HG03280 (cell line): ENCODE measurements at regions not wholly inside any gene's neighbourhood (a gene's known extent, or its start where the extent isn't known, plus 50 kb on each side); places are given as distances from the start of the nearest gene placed in this dataset.
A peak's percentile ranks its signal among the peaks of the same experiment; 100 is the strongest.

Experiments used
- ATAC-seq: cut with Tn5 transposase; IDR thresholded peaks from one replicate; pipeline ENCODE4 v1.9.1; 2021; ENCODE audit warnings: mild to moderate bottlenecking, moderate library complexity; ENCODE audit not compliant: unreplicated experiment

DNA sequence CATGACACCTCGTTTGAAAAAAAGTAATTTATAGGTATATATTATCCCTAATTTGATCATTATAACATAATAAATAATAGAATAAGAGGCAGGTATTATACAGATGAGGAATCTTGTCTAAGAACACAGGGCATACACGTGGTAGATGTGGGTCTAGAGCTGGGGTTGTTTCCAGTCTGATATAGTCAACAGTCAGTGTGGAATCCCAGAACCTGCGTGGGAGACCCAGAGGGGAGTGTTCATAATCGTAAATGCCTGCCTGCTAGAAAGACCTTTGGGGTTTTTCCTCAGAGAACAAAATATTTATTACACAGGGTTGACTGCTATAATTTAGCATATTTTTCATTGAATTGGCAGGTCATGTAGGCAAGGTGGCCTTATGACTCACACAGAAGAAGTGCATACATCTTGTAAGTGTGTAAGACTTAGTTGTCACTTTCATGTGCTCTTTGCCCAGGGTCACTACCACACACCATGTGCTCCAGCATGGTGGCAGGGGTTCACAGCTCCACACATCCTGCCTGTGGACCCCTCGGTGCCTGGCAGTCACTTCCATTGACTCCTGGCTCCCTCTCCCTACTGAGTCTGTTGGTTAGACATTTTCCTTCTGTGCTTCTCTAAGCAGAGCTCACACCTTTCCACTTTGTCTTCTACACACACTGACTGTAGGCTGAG, 94.9 kb upstream of the IKZF1 start:
- ATAC-seq, result no peak

DNA sequence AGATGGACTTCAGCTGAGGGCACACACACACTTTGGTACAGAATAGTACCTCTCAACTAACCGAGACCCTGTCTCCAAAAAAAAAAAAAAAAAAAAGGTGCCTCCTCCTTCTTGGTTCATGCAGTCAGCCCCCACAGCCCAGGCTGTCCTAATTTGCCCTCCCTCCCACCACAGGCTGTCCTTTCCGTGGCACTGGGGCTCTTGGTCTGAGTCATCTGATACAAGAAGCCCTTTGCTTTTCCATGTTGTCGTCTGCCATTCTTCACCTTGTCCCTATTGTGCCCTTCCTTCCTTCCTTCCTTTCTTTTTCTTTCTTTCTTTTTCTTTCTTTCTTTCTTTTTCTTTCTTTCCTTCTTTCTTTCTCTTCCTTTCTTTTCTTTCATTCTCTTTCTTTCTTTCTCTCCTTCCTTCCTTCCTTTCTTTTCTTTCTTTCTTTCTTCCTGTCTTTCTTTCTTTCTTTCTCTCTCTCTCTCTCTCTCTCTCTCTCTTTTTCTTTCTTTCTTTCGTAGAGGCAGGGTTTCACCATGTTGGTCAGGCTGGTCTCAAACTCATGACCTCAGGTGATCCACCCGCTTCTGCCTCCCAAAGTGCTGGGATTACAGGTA, 96.0 kb upstream of the IKZF1 start:
- no peak for ATAC-seq

DNA sequence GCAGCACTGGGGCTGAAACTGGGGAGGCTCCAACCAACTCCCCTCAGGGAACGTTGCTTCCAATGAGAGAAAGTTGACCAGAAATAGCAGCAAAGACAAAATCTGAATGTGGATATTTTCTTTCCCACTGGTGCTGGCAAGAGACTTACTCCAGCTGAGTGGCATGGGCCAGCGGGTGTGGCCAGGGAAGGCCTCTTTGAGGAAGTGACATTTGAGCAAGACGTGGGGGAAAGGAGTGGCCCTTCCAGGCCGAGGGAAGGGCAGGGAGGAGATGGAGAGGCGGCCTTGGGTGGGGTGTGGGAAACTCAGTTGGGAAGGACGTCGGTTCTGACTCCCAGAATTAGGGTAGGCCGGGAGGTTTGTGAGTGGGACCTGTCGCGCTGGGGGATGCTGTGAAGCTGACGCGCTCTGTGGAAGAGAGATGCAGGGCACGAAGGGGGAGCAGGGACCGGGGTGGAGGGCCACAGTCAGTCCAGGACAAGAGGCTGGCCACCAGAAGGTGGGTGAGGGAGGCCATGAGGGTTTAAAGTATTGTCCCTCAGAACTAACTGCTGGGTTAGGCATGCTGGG, 96.7 kb upstream of the IKZF1 start:
- no peak for ATAC-seq

DNA sequence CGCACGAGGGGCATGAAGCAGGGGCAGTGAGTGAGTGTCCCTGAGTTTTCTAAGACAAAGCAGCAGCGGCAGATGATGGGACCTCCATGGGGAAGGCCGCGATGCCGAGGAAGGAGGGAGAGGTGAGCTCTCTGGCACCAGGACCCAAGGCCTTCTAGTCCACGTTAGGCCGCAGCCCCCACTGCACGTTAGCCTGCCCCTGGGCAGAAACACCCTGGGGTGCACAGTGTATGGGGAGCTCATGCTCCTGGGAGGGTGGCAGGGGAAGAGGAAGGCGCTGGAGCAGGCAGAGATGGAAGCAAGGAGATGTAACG, 97.3 kb upstream of the IKZF1 start:
- no peak for ATAC-seq

DNA sequence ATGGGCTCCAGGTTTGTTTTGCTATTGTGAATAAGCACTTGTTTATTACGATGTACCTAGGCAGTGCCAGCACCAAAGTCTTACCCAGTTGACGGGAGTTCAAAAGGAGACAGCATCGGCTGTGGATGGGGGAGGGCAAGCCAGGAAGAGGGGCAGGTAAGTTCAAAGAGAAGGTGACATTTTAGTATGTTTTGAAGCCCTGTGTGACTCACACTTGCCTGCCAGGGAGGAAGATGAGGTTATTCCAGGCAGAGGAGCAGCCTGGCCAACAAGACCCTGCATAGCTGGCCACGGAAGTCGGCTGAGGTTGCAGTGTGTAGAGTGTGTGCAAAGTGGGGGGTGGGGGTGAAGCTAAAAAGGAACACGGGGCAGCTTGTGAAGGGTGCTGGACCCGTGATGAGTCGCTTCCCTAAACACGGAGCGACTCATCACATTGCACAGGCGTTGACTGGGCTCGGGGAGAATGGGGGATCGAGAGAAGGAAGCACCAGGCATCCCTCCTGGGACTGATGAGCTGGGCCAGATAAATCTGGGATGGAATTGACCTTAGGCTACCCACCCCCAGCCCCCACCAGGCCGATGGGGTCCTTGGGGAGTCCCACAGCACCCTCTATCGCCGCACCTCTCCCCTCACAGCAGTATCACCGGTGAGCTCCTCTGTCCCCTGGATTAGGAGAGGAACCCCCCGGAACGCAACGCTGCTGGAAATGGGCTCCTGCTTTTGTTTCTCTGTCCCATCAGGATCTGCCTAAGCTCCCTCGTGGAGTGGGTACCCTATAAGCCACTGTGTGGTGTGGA, 97.9 kb upstream of the IKZF1 start:
- ATAC-seq, result no peak

DNA sequence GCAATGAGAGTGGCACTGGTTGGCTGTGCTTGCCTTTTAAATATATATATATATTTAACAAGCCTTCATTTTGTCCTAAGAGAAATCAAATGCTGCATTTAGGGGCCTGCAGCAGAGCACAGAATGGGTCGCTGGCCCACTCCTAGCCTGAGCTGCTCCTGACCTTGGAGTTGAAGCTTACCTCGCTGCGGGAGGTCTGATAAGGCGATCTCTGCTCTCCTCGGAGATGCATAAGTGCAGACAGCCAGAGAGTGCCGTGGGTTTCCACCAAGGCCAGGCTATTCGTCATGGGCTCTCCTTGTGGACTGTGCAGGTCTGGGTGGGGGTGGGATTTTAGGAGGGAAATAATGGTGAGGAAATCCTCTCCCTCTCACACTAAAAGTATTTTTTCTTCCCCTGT, 99.5 kb upstream of the IKZF1 start:
- no peak for ATAC-seq

DNA sequence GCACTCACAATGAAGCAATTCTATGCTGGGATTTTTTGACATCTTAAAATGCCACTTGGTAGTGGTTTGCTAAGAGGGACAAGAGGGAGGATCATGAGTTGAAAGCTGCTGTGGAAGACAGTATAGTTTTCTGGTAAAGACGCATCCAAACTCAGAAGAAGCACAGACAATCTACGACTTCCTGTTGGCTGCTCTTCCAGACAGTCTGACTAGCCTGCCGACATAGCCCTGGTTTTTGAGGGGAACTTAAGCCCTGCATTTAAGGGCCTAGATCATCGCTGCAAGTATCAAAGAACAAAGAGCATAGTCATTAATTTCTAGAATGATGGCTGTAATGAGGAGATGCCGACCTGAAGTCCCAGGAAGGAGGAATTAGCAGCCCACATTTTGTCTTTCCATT, 99.9 kb upstream of the IKZF1 start:
- ATAC-seq, result no peak

DNA sequence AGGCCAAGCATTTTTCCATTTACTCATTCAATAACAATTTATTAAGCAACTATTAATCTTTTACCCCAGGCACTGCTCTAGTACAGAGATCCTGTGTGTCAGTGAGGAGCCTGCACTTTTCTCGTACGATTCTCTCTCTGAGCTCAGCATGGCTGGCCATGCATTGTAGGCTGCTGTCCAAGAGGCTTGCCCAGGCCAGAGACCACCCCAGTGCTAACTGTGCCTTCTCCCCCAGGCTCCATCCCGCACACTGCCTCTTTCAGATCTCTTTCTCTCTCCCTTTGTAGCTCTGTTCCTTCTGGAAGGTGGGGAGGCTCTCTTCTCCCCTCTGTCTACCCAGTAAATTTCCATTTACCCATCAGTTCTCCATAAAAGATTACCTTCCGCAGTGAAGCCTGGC, 101.0 kb upstream of the IKZF1 start:
- no peak for ATAC-seq

DNA sequence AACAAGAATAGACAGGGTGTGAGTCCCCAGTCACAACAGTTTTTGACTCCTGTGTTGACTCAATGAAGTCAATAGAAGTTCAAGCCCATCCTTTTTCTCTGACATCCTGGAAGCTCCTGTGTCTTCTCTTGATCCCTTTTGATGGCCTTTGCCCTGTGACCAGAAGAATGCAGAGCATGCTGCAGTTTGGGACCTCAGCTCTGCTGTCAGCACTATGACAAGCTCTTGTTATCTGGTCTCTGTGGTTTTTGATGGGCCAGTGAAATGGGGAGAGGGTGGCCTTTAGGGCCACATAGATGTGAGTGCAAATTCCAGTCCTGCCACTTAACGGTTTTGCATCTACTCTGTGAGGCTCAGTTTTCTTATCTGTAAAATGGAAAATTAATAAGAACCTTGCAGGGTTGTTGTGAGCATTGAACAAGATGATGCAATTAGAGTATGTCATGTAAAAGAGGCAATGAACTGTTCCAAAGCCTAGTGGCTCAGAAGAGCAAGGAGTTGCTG, 102.4 kb upstream of the IKZF1 start:
- no peak for ATAC-seq

DNA sequence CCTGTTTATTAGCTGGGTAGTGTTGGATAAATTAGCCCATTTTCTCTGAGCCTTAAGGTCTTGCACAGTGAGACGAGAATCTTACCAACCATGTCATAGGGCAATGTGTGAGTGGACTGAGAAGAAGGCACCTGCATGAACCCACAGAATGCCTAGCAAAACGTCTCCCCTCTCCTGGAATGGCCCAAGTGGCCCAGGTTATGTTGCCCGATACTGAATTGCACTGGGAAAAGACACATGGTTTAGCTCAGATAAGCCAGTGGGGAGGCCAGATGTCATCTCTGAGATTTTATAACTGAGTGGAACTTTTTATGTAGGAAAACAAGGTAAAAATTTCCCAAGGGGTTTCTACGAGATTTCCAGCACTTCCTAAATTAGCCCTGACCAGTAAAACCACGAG, 104.7 kb upstream of the IKZF1 start:
- no peak for ATAC-seq

DNA sequence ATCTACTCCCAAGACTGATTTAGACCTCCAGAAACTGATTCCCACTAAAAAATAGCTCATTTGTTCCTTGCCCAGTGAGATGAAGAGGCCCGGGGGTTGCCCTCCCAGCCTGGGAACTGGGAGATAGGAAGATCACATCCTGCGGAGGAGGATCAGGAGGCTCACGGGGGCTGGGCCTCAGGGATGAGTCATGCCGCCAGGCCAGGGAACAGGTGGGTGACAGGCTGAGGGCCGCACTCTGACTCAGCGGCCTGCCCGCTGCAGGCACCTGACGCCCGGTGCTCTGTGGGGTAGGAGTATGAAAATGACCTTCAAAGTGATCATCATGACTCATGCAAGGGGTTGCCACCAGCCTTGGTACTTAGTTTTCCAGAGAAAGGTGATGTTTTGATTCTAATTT, 104.5 kb upstream of the ZPBP start:
- ATAC-seq, result peak; percentile 89

DNA sequence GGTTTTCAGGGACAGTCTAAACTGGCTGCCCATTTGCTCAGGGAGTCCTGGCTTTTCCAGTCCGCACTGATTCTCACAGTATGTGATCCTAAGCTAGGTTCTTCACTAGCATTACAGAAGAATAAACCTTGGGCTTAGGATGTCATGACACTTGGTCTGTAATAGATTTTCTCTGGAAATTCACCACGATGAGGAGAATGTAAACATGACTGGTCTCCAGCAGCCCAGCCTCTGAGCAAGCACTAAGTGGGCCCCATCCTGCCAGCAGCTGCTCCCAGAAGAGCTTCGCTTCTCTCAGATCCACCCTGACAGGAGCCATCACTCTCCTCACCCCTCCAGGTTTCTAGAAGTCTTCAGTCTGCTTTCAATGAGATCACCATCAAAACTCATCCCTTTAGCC, 103.7 kb upstream of the ZPBP start:
- no peak for ATAC-seq

DNA sequence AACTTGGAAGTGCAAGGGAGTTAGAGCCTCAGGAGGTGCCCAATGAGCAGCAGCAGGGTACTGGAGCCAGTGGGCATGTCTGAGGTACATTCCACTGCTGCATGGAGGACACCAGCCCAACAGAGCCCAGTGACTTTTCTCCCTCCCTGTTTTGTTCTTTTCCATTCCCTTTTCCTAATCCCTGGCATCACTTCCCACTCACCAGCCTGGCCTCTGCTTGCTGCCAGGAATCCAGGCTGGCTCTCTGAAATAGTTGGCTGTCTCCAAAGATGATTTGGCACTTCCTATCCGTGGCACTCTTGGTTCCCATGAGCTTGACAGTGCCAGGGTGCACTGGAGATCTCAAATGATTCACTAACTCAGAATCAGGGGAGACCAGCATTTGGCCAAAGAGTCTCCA, 97.7 kb upstream of the ZPBP start:
- no peak for ATAC-seq

DNA sequence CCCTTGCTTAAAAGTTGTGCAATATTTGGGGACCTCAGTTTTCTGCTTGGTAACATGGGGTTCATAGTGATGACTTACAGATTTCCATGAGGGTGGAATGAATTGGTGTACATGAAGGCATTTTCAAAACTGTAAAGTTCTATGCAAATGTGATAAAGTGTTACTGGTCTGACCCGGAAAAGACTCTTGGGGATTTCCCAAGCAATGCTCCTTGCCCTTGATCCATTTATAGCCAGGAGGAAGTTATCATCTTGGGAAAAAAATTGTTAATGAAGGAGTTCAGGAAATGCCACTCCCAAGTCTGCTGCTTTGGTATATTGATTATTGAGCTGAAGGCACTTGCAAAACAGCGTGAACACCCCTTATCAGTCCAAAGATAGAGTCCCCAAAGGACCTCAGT, 96.3 kb upstream of the ZPBP start:
- no peak for ATAC-seq

DNA sequence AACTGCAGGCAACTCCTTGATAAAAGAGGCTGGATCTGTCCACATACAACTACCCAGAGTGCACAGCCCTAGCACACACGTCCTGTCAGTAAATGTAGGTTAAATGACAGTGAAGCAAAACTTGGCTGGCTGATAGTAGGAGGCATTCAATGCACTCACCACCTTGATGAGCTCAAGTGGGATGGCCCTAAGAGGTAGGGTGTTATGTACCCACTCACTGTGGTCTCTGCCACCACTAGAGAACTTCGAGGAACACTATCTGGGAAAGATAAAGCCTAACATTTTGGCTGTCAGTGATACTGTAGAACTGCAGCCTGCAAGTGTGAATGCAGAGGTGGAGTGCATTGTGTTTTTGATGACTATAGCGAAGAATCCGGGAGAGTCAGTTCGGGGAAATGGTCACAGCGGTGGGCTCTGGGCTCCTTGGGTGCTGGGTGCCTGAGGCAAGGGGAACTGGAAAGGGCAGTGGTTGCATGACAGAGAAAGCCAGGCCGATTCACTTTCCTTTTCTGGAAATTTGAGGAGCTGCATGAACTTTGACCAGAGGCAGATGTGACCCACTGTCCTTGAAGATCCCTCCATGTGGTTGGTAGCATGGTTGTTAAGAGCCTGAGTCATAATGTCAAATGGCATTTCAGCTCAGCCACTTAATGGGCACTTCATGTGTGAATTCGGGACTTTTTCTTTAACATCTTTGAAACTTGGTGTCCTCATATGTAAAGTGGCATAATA, 93.1 kb upstream of the ZPBP start:
- no peak for ATAC-seq

DNA sequence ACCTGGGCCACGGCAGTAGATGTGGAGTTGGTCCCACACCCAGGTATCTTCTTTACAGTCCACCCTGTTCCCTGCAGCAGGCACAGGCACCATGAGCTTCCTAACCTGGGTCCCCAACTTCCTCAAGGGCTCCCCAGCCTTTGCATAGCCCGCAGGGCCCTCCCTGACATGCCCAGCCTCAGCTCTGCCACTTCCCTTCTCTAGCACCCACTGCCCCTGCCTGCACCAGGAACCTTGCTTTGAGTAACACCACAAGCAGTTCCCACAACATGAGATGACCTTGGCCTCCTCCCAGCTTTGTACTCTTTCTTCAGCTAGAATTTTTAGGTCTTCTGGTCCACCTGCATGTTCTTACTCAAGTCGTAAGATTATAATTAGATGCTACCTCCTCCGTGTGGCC, 92.2 kb upstream of the ZPBP start:
- no peak for ATAC-seq

DNA sequence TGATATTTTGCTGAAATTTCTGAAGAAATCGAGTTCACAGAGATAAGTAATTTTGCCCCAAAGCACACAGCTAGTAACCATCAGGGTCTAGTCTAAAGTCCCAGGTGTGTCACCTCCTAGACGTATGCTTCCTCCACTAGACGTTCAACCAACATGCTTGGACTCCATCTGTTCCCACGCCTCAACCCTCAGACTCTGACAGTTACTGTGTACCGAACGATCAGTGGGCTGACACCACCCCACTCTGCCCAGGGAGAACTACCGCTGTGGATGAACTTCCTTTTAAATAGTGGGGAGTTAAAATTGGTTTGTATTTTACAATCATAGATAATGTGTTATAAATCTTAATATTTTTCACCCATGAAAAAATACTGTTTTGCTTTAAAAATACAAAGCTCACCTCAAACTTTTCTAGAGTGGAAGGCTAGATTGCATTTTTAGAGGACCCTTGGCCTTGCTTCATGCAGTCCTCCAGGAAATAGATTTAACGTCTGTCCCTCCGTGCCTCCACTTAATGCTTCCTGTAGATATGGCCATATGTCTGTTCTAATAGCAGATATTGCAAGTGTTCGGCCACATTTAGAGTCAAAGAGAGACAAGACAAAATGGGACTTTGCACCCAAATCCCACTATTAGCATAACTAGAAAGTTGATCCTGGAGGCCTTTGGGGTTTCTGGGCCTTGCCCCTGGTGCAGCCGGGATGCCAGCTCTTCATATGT, 91.4 kb upstream of the ZPBP start:
- no peak for ATAC-seq

DNA sequence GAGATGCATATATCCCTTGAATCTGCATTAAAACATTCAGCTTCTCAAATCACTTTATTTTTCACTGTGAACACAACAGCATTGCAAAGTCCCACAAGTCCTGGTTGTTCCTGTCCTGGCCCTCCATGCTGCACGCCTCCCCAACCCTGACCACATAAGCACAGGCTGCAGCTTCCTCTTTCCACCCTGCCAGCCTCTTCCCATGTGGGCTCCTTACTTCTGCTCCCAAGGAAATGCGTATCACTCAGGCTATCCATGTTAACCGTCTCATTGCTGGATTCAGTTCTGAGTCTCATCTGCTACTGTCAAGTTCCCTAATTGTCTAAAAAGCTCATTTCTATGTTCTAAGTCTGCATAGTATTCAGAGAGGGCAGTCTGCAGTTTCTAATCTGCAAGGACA, 89.7 kb upstream of the ZPBP start:
- no peak for ATAC-seq

DNA sequence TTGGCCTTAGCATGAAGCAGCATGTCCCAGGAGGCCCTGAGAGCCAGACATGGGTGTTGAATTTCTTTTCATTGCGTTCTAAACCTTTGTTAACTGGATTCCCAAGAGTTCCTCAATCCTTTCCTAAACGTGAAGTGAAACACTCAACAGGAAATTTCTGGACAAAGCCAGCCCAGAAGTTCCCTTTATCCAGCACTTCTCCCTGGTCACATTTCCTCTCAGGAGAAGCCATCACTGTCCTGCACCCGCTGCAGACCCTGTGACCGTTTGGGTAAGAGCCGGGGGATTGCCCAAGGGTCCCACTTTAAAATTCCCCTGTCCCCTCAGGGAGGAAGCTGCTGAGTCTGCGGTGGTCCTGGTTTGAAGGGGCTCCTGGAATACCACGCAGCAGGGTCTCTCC, 88.0 kb upstream of the ZPBP start:
- ATAC-seq, result no peak

DNA sequence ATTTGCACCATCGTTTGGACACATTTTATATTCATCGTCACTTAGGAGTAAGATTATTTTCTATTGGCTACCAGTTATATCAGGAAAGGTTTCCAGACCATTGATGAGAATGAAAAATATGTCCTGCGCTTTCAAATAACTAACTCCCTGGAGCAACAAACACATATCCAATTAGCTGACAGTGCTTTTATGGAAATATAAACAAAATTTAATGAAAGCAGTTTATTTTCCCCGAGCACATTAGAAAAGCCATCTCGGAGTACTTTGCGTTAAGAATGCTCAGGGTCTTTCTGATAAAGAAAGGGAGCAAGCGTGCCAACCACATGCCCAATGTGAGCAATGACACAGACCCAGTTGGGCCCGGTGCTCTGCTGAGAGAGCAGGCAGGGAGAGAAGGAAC, 85.1 kb upstream of the ZPBP start:
- no peak for ATAC-seq

DNA sequence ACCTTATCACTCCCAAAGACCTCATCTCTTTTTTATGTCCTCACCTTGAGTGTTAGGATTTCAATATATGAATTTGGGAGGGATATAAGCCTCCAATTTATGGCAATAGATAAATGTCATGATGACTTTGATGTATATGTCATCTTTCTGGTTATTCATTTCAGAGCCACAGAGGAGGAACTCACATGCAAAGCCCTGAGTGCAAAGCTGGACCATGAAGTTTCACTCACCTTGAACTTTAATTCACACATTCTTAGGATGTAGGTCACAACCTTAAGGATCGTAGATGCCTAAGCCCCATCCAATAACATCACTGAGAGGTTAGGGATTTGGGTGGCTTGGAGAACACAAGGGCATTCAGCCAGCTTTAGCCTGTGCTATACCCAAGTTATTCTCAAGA, 81.9 kb upstream of the ZPBP start:
- no peak for ATAC-seq
